ENCODE measurements at regions not wholly inside any gene's neighbourhood (a gene's known extent, or its start where the extent isn't known, plus 50 kb on each side); places are given as distances from the start of the nearest gene placed in this dataset.

DNA sequence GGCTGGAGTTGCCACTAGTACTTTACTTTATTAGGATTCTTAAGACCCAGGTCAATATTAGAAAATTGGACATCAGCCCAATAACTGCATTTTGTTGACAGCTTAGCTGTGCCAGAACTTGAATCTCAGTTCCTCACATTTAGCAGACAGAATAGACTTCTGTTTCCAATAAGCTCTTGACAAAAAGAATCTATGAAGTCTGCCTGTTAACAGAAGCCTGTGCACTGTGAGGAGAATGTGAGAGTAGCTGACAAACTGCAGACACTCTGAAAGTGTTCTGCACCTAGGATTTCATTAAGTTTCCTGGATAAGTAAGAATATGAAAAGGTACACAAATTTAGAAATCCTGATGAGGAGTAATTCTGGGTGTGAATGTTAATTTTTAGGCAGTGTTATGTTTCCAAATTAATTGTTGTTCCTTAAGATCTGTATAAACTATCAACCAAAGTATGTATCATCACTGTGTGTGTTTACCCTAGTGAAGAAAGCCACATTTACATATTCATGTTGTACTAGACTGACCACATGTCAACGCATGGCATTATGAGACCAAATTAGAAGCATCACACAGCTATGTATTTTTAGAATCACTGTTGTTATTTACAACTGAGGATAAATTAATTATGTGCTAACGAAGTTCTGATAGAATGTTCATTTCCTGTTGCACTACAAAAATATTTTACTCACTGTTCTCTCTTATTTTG, 756.4 kb upstream of the IGFBP7 start:
- TF ChIP-seq, protein P1, sequence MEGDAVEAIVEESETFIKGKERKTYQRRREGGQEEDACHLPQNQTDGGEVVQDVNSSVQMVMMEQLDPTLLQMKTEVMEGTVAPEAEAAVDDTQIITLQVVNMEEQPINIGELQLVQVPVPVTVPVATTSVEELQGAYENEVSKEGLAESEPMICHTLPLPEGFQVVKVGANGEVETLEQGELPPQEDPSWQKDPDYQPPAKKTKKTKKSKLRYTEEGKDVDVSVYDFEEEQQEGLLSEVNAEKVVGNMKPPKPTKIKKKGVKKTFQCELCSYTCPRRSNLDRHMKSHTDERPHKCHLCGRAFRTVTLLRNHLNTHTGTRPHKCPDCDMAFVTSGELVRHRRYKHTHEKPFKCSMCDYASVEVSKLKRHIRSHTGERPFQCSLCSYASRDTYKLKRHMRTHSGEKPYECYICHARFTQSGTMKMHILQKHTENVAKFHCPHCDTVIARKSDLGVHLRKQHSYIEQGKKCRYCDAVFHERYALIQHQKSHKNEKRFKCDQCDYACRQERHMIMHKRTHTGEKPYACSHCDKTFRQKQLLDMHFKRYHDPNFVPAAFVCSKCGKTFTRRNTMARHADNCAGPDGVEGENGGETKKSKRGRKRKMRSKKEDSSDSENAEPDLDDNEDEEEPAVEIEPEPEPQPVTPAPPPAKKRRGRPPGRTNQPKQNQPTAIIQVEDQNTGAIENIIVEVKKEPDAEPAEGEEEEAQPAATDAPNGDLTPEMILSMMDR (IDR thresholded peaks at IDR 0.05) = no peak
- TF ChIP-seq POLR2A (IDR thresholded peaks at IDR 0.05) = no peak

Data from heart left ventricle (tissue), 13 donors.